Neural crest cell (in vitro differentiated cells): ENCODE measurements at regions not wholly inside any gene's neighbourhood (a gene's known extent, or its start where the extent isn't known, plus 50 kb on each side); places are given as distances from the start of the nearest gene placed in this dataset.
"Not testable (repeated sequence)": the region's sequence is repeated elsewhere in the genome, so short reads cannot be mapped to it uniquely, and the experiment has no call there.

Source experiments
- DNase-seq: peaks from one replicate; pipeline ENCODE4 v3.0.0; 2021; ENCODE audit warnings: low read depth, mixed read lengths, low spot score
- H3K27ac Mint-ChIP-seq: one replicate; pipeline ENCODE4 v1.8.0; 2021; ENCODE audit warnings: mild to moderate bottlenecking, mixed read lengths; ENCODE audit not compliant: unreplicated experiment
- H3K27me3 Mint-ChIP-seq: 2 replicates; pipeline ENCODE4 v1.8.0; 2021; ENCODE audit warnings: low read depth, mild to moderate bottlenecking, mixed read lengths
- H3K36me3 Mint-ChIP-seq: 2 replicates; pipeline ENCODE4 v1.8.0; 2021; ENCODE audit warnings: low read depth, mild to moderate bottlenecking, mixed read lengths
- H3K4me1 Mint-ChIP-seq: 2 replicates; pipeline ENCODE4 v1.8.0; 2021; ENCODE audit warnings: mixed read lengths
- H3K4me3 Mint-ChIP-seq: one replicate; pipeline ENCODE4 v1.8.0; 2021; ENCODE audit warnings: mild to moderate bottlenecking, mixed read lengths
- H3K9me3 Mint-ChIP-seq: 2 replicates; pipeline ENCODE4 v1.8.0; 2021; ENCODE audit warnings: mixed read lengths

- H3K4me3 Mint-ChIP-seq, H3K27me3 Mint-ChIP-seq, H3K9me3 Mint-ChIP-seq, DNase-seq, H3K36me3 Mint-ChIP-seq, H3K4me1 Mint-ChIP-seq: not testable (repeated sequence)
- peak overlapping the region; percentile 45 for H3K27ac Mint-ChIP-seq
Measured at GRCh38 chr7:6978326-6978725, 152.3 kb upstream of the CCZ1B start.

DNA sequence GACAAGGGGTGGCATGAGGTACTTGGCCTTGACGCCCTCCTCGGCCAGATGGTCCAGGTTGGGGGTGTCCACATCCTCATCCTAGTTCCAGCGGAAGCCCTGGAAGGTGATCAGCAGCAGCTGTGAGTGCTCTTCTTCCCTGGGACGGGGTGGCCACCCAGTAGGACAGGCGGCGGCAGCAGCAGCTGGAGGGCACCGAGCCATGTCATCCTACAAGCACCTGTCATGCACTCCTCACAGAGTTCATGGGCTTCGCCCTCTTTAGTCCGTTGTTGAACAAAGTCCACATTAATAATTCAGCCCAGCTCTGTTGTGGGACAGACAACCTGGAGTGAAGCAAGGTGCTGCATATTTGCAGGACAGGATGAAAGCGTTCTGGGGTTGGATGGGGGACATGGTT lies 153.4 kb upstream of the CCZ1B start:
- H3K27ac Mint-ChIP-seq, H3K9me3 Mint-ChIP-seq, H3K4me1 Mint-ChIP-seq, H3K27me3 Mint-ChIP-seq, H3K36me3 Mint-ChIP-seq, DNase-seq, H3K4me3 Mint-ChIP-seq: not testable (repeated sequence)

DNA sequence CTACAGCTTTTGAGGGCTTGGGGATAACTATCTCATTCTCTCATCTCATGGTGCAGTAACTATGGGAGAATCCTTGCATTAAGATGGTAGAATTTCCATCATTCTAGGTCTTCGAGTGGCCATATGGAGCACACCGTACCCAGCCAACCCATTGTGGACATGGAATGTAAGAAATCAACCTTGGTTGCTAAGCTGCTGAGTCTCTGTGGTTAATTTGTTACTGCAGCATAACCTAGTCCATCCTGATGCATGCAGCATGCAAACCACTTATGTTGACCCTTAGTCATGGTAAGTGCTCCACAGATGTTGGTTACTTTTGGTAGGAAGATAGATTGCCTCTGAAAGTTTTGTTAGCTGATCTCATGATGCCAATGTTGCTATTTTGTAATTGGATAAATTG lies 156.3 kb upstream of the CCZ1B start:
- H3K36me3 Mint-ChIP-seq, H3K4me3 Mint-ChIP-seq, H3K9me3 Mint-ChIP-seq, H3K27me3 Mint-ChIP-seq, H3K27ac Mint-ChIP-seq, DNase-seq, H3K4me1 Mint-ChIP-seq: not testable (repeated sequence)

GRCh38 chr7:6986892-6987291 lies 160.8 kb upstream of the CCZ1B start:
- DNase-seq, H3K27ac Mint-ChIP-seq, H3K27me3 Mint-ChIP-seq, H3K36me3 Mint-ChIP-seq, H3K9me3 Mint-ChIP-seq, H3K4me1 Mint-ChIP-seq, H3K4me3 Mint-ChIP-seq: not testable (repeated sequence)

DNA sequence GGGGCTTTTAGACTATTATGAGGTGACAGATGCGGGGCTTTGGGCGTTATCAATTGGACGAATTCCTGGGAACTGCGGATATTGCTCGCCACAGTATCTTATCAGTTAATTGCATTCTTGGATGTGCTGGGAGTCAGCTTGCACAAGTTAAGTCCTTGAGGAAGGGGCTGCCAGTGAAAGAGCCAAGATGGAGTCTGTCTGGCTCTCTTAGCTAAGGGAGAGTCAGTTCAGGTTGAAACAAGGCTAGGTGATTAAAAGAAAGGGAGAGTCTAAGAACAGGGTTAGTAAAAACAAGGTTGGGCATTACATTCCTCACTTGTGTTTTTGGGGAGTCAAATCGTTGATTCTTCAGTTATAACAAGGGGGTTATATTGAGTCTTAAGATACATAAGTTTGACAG lies 162.5 kb upstream of the CCZ1B start:
- not testable (repeated sequence) for H3K27ac Mint-ChIP-seq, H3K4me3 Mint-ChIP-seq, H3K27me3 Mint-ChIP-seq, H3K9me3 Mint-ChIP-seq, H3K4me1 Mint-ChIP-seq, H3K36me3 Mint-ChIP-seq, DNase-seq

- H3K9me3 Mint-ChIP-seq, DNase-seq, H3K27ac Mint-ChIP-seq, H3K4me1 Mint-ChIP-seq, H3K36me3 Mint-ChIP-seq, H3K27me3 Mint-ChIP-seq, H3K4me3 Mint-ChIP-seq: not testable (repeated sequence)
Measured at GRCh38 chr7:6989968-6990367, 163.9 kb upstream of the CCZ1B start.

DNA sequence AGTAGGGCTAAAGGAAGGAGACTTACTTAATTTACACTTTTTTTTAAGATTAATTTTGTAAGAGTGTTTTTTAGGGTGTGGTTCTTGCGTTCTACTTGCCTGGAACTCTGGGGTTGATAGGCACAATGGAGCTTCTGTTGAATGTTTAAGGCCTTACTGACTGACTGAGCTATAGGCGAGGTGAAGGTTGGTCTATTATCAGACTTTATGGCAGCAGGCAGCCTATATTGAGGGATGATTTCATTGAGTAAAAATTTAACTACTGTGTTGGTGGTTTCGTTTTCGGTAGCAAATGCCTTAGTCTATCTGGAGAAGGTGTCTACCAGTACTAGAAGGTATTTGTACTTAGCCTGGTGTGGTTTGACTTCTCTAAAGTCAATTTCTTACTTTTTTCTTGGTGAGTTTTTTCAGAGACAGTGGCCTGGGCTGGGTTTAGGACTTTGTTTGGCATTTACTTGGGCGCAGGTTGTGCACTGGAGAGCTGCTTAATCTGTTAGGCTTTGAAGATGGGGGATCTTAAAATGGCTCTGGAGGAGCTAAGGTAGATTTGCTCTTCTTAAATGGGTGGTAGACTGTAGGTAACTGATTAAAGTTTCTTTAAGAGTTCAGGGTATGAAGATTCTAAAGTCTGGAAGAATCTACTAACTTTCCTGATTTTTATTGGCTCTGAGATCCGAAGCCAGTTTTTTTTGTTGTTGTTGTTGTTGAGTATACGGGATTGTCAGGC lies 164.5 kb upstream of the CCZ1B start:
- not testable (repeated sequence) for DNase-seq, H3K9me3 Mint-ChIP-seq, H3K27me3 Mint-ChIP-seq, H3K36me3 Mint-ChIP-seq, H3K4me3 Mint-ChIP-seq, H3K4me1 Mint-ChIP-seq
- peak overlapping the region; percentile 35 for H3K27ac Mint-ChIP-seq

DNA sequence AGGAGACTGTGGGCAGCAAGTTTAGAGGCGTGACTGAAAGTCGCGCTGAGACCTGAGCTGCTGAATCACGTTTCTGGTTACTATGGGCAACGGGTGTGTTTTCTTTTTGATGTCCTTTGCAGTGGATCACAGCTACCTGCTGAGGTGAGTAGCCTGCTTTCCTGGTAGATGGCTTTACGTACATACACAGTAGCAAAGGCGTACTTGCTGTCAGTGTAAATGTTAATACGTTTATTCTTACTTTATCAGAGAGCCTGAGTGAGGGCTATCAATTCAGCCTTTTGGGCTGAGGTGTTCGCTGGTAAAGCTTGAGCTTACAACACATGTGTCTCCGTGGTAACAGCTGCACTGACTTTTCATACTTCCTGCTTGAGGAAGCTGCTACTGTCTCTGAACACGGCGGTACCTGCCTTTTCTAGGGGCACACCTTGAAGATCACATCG lies 165.1 kb upstream of the CCZ1B start:
- peak overlapping the region; percentile 35 for H3K27ac Mint-ChIP-seq
- not testable (repeated sequence) for H3K4me1 Mint-ChIP-seq, H3K4me3 Mint-ChIP-seq, H3K36me3 Mint-ChIP-seq, DNase-seq, H3K9me3 Mint-ChIP-seq, H3K27me3 Mint-ChIP-seq

GRCh38 chr7:6991686-6992085 lies 165.6 kb upstream of the CCZ1B start:
- H3K4me1 Mint-ChIP-seq, H3K9me3 Mint-ChIP-seq, H3K4me3 Mint-ChIP-seq, H3K27me3 Mint-ChIP-seq, H3K27ac Mint-ChIP-seq, DNase-seq, H3K36me3 Mint-ChIP-seq: not testable (repeated sequence)

DNA sequence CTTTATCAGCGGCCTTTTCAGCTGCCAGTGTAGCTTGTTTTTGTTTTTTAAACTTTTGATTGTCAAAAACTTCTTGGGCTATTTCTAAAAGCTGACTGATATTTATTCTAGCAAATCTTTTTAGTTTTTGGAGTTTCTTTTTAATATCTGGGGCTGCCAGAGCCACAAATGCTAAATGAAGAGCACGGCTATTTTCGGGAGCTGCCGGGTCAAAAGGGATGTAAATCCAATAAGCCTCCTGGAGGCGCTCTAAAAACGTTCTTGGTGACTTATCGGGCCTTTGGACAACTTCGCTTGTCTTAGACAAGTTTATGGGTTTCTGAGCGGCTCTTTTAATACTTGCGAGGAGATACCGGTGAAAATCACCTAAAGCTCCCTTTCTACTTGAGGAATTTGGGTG lies 166.1 kb upstream of the CCZ1B start:
- H3K27me3 Mint-ChIP-seq, H3K4me3 Mint-ChIP-seq, H3K36me3 Mint-ChIP-seq: not testable (repeated sequence)

GRCh38 chr7:6995026-6995425 lies 169.0 kb upstream of the CCZ1B start:
- H3K4me1 Mint-ChIP-seq, H3K27ac Mint-ChIP-seq, H3K27me3 Mint-ChIP-seq, H3K9me3 Mint-ChIP-seq, H3K4me3 Mint-ChIP-seq, DNase-seq, H3K36me3 Mint-ChIP-seq: not testable (repeated sequence)

More for the DNA sequence above, 166.1 kb upstream of the CCZ1B start:
- DNase-seq, H3K9me3 Mint-ChIP-seq, H3K4me1 Mint-ChIP-seq, H3K27ac Mint-ChIP-seq: not testable (repeated sequence)

- not testable (repeated sequence) for H3K36me3 Mint-ChIP-seq, H3K27ac Mint-ChIP-seq, H3K4me3 Mint-ChIP-seq, H3K9me3 Mint-ChIP-seq, H3K4me1 Mint-ChIP-seq, DNase-seq, H3K27me3 Mint-ChIP-seq
Measured at GRCh38 chr7:6995493-6996289, 169.6 kb upstream of the CCZ1B start.

DNA sequence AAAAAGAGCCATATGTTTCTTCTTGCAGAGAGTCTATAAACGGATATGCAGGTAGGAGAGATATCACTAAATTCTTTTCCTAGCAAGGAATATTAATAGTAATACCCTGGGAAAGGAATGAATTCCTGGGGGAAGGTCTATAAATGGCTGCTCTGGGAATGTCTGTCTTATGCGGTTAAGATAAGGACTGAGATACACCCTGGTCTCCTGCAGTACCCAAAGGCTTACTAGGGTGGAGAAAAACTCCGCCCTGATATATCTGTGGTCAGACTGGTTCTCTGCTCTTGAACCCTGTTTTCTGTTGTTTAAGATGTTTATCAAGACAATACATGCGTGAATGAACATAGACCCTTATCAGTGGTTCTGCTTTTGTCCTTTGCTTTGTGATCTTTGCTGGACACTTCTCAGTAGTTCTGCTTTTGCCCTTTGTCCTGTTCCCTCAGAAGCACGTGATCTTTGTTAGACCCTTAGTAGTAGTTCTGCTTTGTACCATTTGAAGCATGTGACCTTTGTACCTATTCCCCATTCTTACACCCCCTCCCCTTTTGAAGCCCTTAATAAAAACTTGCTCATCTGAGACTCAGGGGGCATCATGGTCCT lies 173.1 kb upstream of the CCZ1B start:
- not testable (repeated sequence) for H3K27ac Mint-ChIP-seq, H3K4me1 Mint-ChIP-seq, DNase-seq, H3K36me3 Mint-ChIP-seq, H3K9me3 Mint-ChIP-seq, H3K4me3 Mint-ChIP-seq
- H3K27me3 Mint-ChIP-seq: peaks cover 11% of the 10 kb centered on the region
